ENCODE measurements at regions not wholly inside any gene's neighbourhood (a gene's known extent, or its start where the extent isn't known, plus 50 kb on each side); places are given as distances from the start of the nearest gene placed in this dataset.
A peak's percentile ranks its signal among the peaks of the same experiment; 100 is the strongest.
"Not testable (repeated sequence)": the region's sequence is repeated elsewhere in the genome, so short reads cannot be mapped to it uniquely, and the experiment has no call there.

DNA sequence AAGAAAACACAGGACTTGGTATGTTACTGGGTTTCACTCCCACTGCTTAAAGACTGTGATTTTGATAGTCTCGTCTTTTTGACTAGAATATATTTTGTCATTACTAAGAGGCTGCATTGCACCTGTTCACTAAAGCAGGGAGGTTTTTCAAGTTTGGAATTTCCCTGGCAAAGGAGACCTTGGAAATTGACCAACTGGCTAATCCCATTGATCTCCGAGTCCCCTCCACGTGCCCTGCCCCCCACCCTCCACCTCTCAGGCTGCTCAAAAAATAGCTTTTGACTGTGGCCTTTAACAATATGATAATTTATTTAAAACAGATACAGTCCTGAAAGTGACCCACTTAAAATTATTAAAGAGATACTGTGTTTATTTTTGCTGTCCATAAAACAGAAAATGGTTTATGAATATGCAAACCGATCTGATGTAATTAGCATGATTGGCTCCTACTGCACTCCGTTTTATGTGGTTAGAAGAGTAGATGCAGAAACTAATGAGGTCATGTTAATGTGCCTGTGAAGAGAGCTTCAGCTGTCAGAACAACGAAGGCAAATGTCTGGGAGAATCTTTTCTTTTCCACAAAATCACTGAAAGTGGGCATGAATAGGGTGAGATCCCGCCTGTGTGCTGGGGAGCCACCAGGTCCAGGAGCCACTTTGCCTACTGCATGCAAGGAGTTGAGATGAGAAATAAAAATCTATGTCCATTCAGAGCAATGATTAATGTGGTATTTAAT is 361.5 kb downstream of the RRAGC start:
- Histone ChIP-seq H3K4me2 (peak overlapping the region; percentile 55), H4K20me1 (ENCODE audit: low read depth) (no peaks in the 10 kb centered on the region), H3K9ac (no peak overlapping the region), H3K9me3 (ENCODE audit: low read depth) (no peaks in the 10 kb centered on the region), H3K4me1 (peaks cover 43% of the 10 kb centered on the region), H3K36me3 (no peaks in the 10 kb centered on the region), H3K4me3 (no peak overlapping the region), H3K27ac (no peak overlapping the region), H3K27me3 (no peaks in the 10 kb centered on the region), H3F3A (ENCODE audit: low read depth) (peaks cover 7% of the 10 kb centered on the region), H3K79me2 (ENCODE audit: low read depth) (no peaks in the 10 kb centered on the region), H2AFZ (replicated peaks) (no peak overlapping the region)
- H3K36me3 Mint-ChIP-seq, result no peaks in the 10 kb centered on the region
- DNase-seq (ENCODE audit: low spot score), result no peak
- TF ChIP-seq EZH2 (IDR thresholded peaks at IDR 0.05) (no peak), EZH2phosphoT487 (IDR thresholded peaks at IDR 0.05) (no peak)
- TF ChIP-seq, protein P1, sequence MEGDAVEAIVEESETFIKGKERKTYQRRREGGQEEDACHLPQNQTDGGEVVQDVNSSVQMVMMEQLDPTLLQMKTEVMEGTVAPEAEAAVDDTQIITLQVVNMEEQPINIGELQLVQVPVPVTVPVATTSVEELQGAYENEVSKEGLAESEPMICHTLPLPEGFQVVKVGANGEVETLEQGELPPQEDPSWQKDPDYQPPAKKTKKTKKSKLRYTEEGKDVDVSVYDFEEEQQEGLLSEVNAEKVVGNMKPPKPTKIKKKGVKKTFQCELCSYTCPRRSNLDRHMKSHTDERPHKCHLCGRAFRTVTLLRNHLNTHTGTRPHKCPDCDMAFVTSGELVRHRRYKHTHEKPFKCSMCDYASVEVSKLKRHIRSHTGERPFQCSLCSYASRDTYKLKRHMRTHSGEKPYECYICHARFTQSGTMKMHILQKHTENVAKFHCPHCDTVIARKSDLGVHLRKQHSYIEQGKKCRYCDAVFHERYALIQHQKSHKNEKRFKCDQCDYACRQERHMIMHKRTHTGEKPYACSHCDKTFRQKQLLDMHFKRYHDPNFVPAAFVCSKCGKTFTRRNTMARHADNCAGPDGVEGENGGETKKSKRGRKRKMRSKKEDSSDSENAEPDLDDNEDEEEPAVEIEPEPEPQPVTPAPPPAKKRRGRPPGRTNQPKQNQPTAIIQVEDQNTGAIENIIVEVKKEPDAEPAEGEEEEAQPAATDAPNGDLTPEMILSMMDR (IDR thresholded peaks at IDR 0.05), result no peak
- H3K4me3 Mint-ChIP-seq, result no peak overlapping the region
- no peaks in the 10 kb centered on the region for H3K9me3 Mint-ChIP-seq
- peaks cover 39% of the 10 kb centered on the region for H3K4me1 Mint-ChIP-seq
- no peak overlapping the region for H3K27ac Mint-ChIP-seq
- H3K27me3 Mint-ChIP-seq (ENCODE audit: insufficient read depth, low read depth), result peaks cover 8% of the 10 kb centered on the region

DNA sequence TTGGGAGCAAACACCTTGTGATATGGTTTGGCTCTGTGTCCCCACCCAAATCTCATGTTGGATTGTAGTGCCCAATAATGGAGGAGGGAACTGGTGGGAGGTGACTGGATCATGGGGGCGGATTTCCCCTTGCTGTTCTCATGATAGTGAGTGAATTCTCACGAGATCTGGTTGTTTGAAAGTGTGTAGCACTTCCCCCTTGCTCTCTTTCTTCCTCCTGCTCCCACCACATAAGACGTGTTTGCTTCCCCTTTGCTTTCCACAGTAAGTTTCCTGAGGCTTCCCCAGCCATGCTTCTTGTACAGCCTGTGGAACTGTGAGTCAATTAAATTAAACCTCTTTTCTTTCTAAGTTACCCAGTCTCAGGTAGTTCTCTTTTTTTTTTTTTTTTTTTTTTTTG is 366.3 kb downstream of the RRAGC start:
- H3K9ac ChIP-seq; H3K36me3 ChIP-seq; H3K36me3 Mint-ChIP-seq; H3K4me2 ChIP-seq; H3F3A ChIP-seq (ENCODE audit: low read depth); H3K9me3 Mint-ChIP-seq; H3K27me3 Mint-ChIP-seq (ENCODE audit: insufficient read depth, low read depth); H3K4me3 ChIP-seq; H3K9me3 ChIP-seq (ENCODE audit: low read depth); H3K4me3 Mint-ChIP-seq; H3K27me3 ChIP-seq; H3K79me2 ChIP-seq (ENCODE audit: low read depth); H2AFZ ChIP-seq (replicated peaks); H3K27ac Mint-ChIP-seq; H4K20me1 ChIP-seq (ENCODE audit: low read depth); H3K27ac ChIP-seq; DNase-seq (ENCODE audit: low spot score): not testable (repeated sequence)
- H3K4me1 ChIP-seq, result peaks cover 33% of the 10 kb centered on the region
- peaks cover 34% of the 10 kb centered on the region for H3K4me1 Mint-ChIP-seq

- peaks cover 2% of the 10 kb centered on the region for H3K36me3 Mint-ChIP-seq
- Histone ChIP-seq H3K9ac (no peak overlapping the region), H3K27ac (no peak overlapping the region), H3F3A (ENCODE audit: low read depth) (peaks cover 15% of the 10 kb centered on the region), H4K20me1 (ENCODE audit: low read depth) (no peaks in the 10 kb centered on the region), H3K4me1 (peaks cover 31% of the 10 kb centered on the region), H2AFZ (replicated peaks) (no peak overlapping the region), H3K36me3 (no peaks in the 10 kb centered on the region), H3K4me2 (no peak overlapping the region), H3K9me3 (ENCODE audit: low read depth) (no peaks in the 10 kb centered on the region), H3K27me3 (no peaks in the 10 kb centered on the region), H3K79me2 (ENCODE audit: low read depth) (no peaks in the 10 kb centered on the region), H3K4me3 (no peak overlapping the region)
- no peaks in the 10 kb centered on the region for H3K9me3 Mint-ChIP-seq
- H3K27ac Mint-ChIP-seq, result no peak overlapping the region
- peak; percentile 84 for DNase-seq (ENCODE audit: low spot score)
- peaks cover 7% of the 10 kb centered on the region for H3K27me3 Mint-ChIP-seq (ENCODE audit: insufficient read depth, low read depth)
- TF ChIP-seq, protein P1 (IDR thresholded peaks at IDR 0.05), result peak; percentile 72
- TF ChIP-seq EZH2 (IDR thresholded peaks at IDR 0.05), result no peak
- no peak overlapping the region for H3K4me3 Mint-ChIP-seq
- H3K4me1 Mint-ChIP-seq, result peaks cover 40% of the 10 kb centered on the region
Measured at GRCh38 chr1:38489844-38490270, 369.7 kb downstream of the RRAGC start.

DNA sequence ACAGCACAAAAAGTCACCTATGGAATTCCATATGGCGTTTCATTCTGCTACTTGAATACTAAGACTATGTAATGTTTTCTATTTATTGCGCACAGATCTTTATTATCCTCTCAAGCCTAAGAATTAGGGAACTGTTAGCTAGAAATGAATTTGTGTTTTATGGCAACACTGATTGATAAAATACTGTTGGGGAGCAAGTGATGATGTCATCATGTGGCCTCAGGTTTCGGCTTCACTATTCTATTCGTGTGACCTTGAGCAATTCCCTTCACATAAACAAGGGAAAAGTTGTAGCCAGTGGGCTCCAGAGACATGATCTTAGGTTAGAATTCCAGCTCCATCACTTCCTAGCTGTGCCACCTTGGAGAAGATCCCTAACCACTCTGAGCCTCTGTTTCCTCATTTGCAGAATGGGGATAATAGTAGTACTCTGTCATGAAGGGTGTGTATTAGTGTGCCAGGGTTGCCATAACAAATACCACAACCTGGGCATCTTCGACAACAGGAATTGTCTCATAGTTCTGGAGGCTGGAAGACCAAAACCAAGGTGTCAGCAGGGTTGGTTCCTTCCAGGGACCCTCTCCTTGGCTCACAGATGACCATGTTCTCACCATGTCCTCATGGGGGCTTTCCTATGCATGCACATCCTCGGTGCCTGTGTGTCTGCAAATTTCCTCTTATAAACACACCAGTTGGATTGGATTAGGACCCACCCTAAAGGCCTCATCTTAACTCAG is 371.2 kb downstream of the RRAGC start:
- no peak overlapping the region for H3K27ac ChIP-seq
- Mint-ChIP-seq H3K4me1 (peaks cover 52% of the 10 kb centered on the region), H3K4me3 (no peak overlapping the region), H3K27me3 (ENCODE audit: insufficient read depth, low read depth) (peaks cover 7% of the 10 kb centered on the region), H3K36me3 (peaks cover 2% of the 10 kb centered on the region), H3K9me3 (no peaks in the 10 kb centered on the region), H3K27ac (no peak overlapping the region)
- no peak overlapping the region for H3K9ac ChIP-seq
- no peak overlapping the region for H2AFZ ChIP-seq (replicated peaks)
- no peak overlapping the region for H3K4me3 ChIP-seq
- no peaks in the 10 kb centered on the region for H3K79me2 ChIP-seq (ENCODE audit: low read depth)
- H4K20me1 ChIP-seq (ENCODE audit: low read depth), result no peaks in the 10 kb centered on the region
- no peaks in the 10 kb centered on the region for H3K9me3 ChIP-seq (ENCODE audit: low read depth)
- no peak overlapping the region for H3K4me2 ChIP-seq
- H3K36me3 ChIP-seq, result no peaks in the 10 kb centered on the region
- H3K27me3 ChIP-seq, result no peaks in the 10 kb centered on the region
- H3F3A ChIP-seq (ENCODE audit: low read depth), result peaks cover 15% of the 10 kb centered on the region
- TF ChIP-seq EZH2phosphoT487 (IDR thresholded peaks at IDR 0.05) (no peak), EZH2 (IDR thresholded peaks at IDR 0.05) (no peak)
- TF ChIP-seq, protein P1 (IDR thresholded peaks at IDR 0.05), result no peak
- H3K4me1 ChIP-seq, result peaks cover 43% of the 10 kb centered on the region
- no peak for DNase-seq (ENCODE audit: low spot score)
